SK-N-SH (cell line): ENCODE measurements at regions not wholly inside any gene's neighbourhood (a gene's known extent, or its start where the extent isn't known, plus 50 kb on each side); places are given as distances from the start of the nearest gene placed in this dataset.

Experiments used
- CTCF ChIA-PET: fragments of 300-600, 350-600 bp; formaldehyde crosslinking; extraction: SDS; loops from one replicate; lab custom pipeline; 2021; lab: Yijun Ruan, JAX
- POLR2A ChIA-PET: fragments of 350-600 bp; sonication (Branson Sonifier 250); formaldehyde crosslinking; extraction: SDS; loops from one replicate; lab custom pipeline; 2020; ENCODE audit warnings: antibody characterized with exemption, inconsistent platforms; lab: Yijun Ruan, JAX
- DNase-seq: peaks from one replicate; pipeline ENCODE4 v3.0.0; 2012
- H2AFZ ChIP-seq: fragments of 200-600 bp; sonication (generic); 2 replicates; pipeline ENCODE4 v1.8.1; 2016; ENCODE audit warnings: antibody characterized with exemption, mild to moderate bottlenecking, low read depth
- H3F3A ChIP-seq: fragments of 200-600 bp; sonication (generic); replicated peaks from 2 replicates; pipeline ENCODE3; 2016; ENCODE audit warnings: antibody characterized with exemption, mild to moderate bottlenecking; ENCODE audit not compliant: insufficient read depth
- H3K27ac ChIP-seq, 2 experiments: fragments of 200-500 bp in 1 of 2; fragments of 200-600 bp in 1 of 2; sonication (Bioruptor generic) in 1 of 2; sonication (generic), shearing (Covaris generic) in 1 of 2; 2 replicates each; pipeline versions ENCODE4 v1.5.1 to v1.6.1; 2014 to 2016; ENCODE audit warnings: low read depth in 2 of 2, inconsistent platforms in 1 of 2, low read length in 1 of 2, mild to moderate bottlenecking in 1 of 2, mixed read lengths in 1 of 2
- H3K27me3 ChIP-seq: fragments of 200-600 bp; sonication (generic), shearing (Covaris generic); 2 replicates; pipeline ENCODE4 v1.6.1; 2016; ENCODE audit warnings: mixed run types; ENCODE audit not compliant: insufficient read depth
- H3K36me3 ChIP-seq, 2 experiments: fragments of 200-500 bp in 1 of 2; fragments of 200-600 bp in 1 of 2; sonication (Bioruptor generic) in 1 of 2; sonication (generic) in 1 of 2; replicated peaks in 1 of 2; 2 replicates each; pipeline versions ENCODE3 to v1.5.1; 2014 to 2016; ENCODE audit warnings: low read length in 1 of 2, mild to moderate bottlenecking in 1 of 2; ENCODE audit not compliant: insufficient read depth in 2 of 2, control insufficient read depth in 1 of 2
- H3K4me1 ChIP-seq, 2 experiments: fragments of 200-500 bp in 1 of 2; fragments of 200-600 bp in 1 of 2; sonication (Bioruptor generic) in 1 of 2; sonication (generic), shearing (Covaris generic) in 1 of 2; 2 replicates each; pipeline versions ENCODE4 v1.5.1 to v1.6.1; 2014 to 2016; ENCODE audit warnings: low read depth in 1 of 2, low read length in 1 of 2, mixed run types in 1 of 2; ENCODE audit not compliant: insufficient read depth in 2 of 2, control insufficient read depth in 1 of 2
- H3K4me2 ChIP-seq: fragments of 200-600 bp; sonication (generic), shearing (Covaris generic); 2 replicates; pipeline ENCODE4 v1.6.1; 2017; ENCODE audit warnings: mixed run types
- H3K4me3 ChIP-seq, 2 experiments: fragments of 200-500 bp in 1 of 2; fragments of 200-600 bp in 1 of 2; sonication (Bioruptor generic) in 1 of 2; sonication (generic), shearing (Covaris generic) in 1 of 2; 2 replicates each; pipeline versions ENCODE4 v1.5.1 to v1.8.1; 2014 to 2016; ENCODE audit warnings: low read depth in 2 of 2, inconsistent platforms in 1 of 2, low read length in 1 of 2, mild to moderate bottlenecking in 1 of 2, mixed read lengths in 1 of 2, moderate library complexity in 1 of 2
- H3K79me2 ChIP-seq: fragments of 200-600 bp; sonication (generic); 2 replicates; pipeline ENCODE4 v1.8.1; 2017; ENCODE audit warnings: mild to moderate bottlenecking; ENCODE audit not compliant: insufficient read depth
- H3K9ac ChIP-seq: fragments of 200-600 bp; sonication (generic); 2 replicates; pipeline ENCODE4 v1.6.1; 2017; ENCODE audit warnings: mixed run types
- H3K9me2 ChIP-seq: fragments of 200-600 bp; sonication (generic); 2 replicates; pipeline ENCODE4 v1.6.1; 2017; ENCODE audit warnings: mixed run types
- H3K9me3 ChIP-seq: fragments of 200-600 bp; sonication (generic); 2 replicates; pipeline ENCODE4 v1.6.1; 2017; ENCODE audit warnings: mixed run types, mild to moderate bottlenecking, moderate library complexity
- H4K20me1 ChIP-seq: fragments of 200-600 bp; sonication (generic); 2 replicates; pipeline ENCODE4 v1.6.1; 2017; ENCODE audit warnings: mild to moderate bottlenecking, mixed run types; ENCODE audit not compliant: insufficient read depth
- CHD2 ChIP-seq: fragments of 150-350 bp; IDR thresholded peaks from 2 replicates; pipeline ENCODE4 v1.6.1; 2018; ENCODE audit warnings: low read length; ENCODE audit not compliant: partially characterized antibody
- ELF1 ChIP-seq: IDR thresholded peaks from 2 replicates; pipeline ENCODE4 v1.4.0; 2012
- EP300 ChIP-seq, 2 experiments: IDR thresholded peaks; 2 replicates each; pipeline versions ENCODE4 v1.4.0 to v1.6.1; 2012; ENCODE audit warnings: borderline replicate concordance in 1 of 2, low read depth in 1 of 2, low read length in 1 of 2
- EZH2phosphoT487 ChIP-seq: fragments of 200-600 bp; sonication (generic); IDR thresholded peaks from 2 replicates; pipeline ENCODE4 v1.6.1; 2017; ENCODE audit warnings: low read depth, mixed run types, mild to moderate bottlenecking, antibody characterized with exemption, moderate library complexity, borderline replicate concordance
- FOSL2 ChIP-seq: IDR thresholded peaks from 2 replicates; pipeline ENCODE4 v1.4.0; 2012; ENCODE audit warnings: low read depth, mild to moderate bottlenecking, moderate library complexity, borderline replicate concordance
- FOXJ3 ChIP-seq: sonication (generic); formaldehyde crosslinking; IDR thresholded peaks from 2 replicates; pipeline ENCODE4 v1.5.1; 2020; ENCODE audit warnings: mild to moderate bottlenecking, missing genetic modification reagents
- FOXM1 ChIP-seq: IDR thresholded peaks from 2 replicates; pipeline ENCODE4 v1.4.0; 2012; ENCODE audit warnings: low read depth, mild to moderate bottlenecking
- GABPA ChIP-seq: IDR thresholded peaks from 2 replicates; pipeline ENCODE4 v1.4.0; 2012; ENCODE audit warnings: low read depth, mild to moderate bottlenecking
- JUND ChIP-seq: IDR thresholded peaks from 2 replicates; pipeline ENCODE4 v1.4.0; 2012
- MEF2A ChIP-seq: IDR thresholded peaks from 2 replicates; pipeline ENCODE4 v1.4.0; 2012; ENCODE audit warnings: low read depth, borderline replicate concordance
- MXI1 ChIP-seq: IDR thresholded peaks from 2 replicates; pipeline ENCODE4 v1.6.1; 2012; ENCODE audit warnings: mild to moderate bottlenecking, low read depth, low read length, improper control_type of control experiment
- POLR2AphosphoS5 ChIP-seq: IDR thresholded peaks from 2 replicates; pipeline ENCODE4 v1.6.1; 2012; ENCODE audit warnings: low read depth, low read length
- RAD21 ChIP-seq: IDR thresholded peaks from 2 replicates; pipeline ENCODE4 v1.6.1; 2012; ENCODE audit warnings: mild to moderate bottlenecking, low read length
- RFX5 ChIP-seq: IDR thresholded peaks from 2 replicates; pipeline ENCODE4 v1.6.1; 2012; ENCODE audit warnings: mild to moderate bottlenecking, improper control_type of control experiment, low read length
- SIN3A ChIP-seq: IDR thresholded peaks from 2 replicates; pipeline ENCODE4 v1.6.1; 2012; ENCODE audit warnings: low read depth, mild to moderate bottlenecking, low read length, moderate library complexity, borderline replicate concordance
- SMC3 ChIP-seq: IDR thresholded peaks from 2 replicates; pipeline ENCODE4 v1.6.1; 2012; ENCODE audit warnings: low read depth, low read length, improper control_type of control experiment
- TAF1 ChIP-seq: IDR thresholded peaks from 2 replicates; pipeline ENCODE4 v1.6.1; 2012; ENCODE audit warnings: low read depth, mild to moderate bottlenecking, low read length, moderate library complexity, borderline replicate concordance
- TCF12 ChIP-seq: IDR thresholded peaks from 2 replicates; pipeline ENCODE4 v1.4.0; 2012
- TEAD4 ChIP-seq: IDR thresholded peaks from 2 replicates; pipeline ENCODE4 v1.4.0; 2012; ENCODE audit warnings: mild to moderate bottlenecking, borderline replicate concordance; ENCODE audit not compliant: insufficient read depth
- USF1 ChIP-seq: IDR thresholded peaks from 2 replicates; pipeline ENCODE4 v1.4.0; 2012; ENCODE audit warnings: low read depth, borderline replicate concordance
- USF2 ChIP-seq: fragments of 150-350 bp; IDR thresholded peaks from 2 replicates; pipeline ENCODE4 v1.6.1; 2017; ENCODE audit warnings: antibody characterized with exemption, low read length, low read depth, borderline replicate concordance
- YY1 ChIP-seq: IDR thresholded peaks from 2 replicates; pipeline ENCODE4 v1.4.0; 2012; ENCODE audit warnings: low read depth, mild to moderate bottlenecking
- WGBS: methylation state at CpG from one replicate; pipeline ENCODE4 v1.1.6; 2017; ENCODE audit warnings: low lambda C conversion rate; 5-methylcytosine and 5-hydroxymethylcytosine counted together
- TF ChIP-seq, protein P1 (sequence below): IDR thresholded peaks from 2 replicates; pipeline ENCODE4; 2012
- TF ChIP-seq, protein P2 (sequence below): IDR thresholded peaks from 2 replicates; pipeline ENCODE4 v1.4.0; 2012; ENCODE audit warnings: low read depth
- TF ChIP-seq, protein P3 (sequence below): fragments of 150-350 bp; IDR thresholded peaks from 2 replicates; pipeline ENCODE4 v1.6.1; 2016; ENCODE audit warnings: mild to moderate bottlenecking, low read depth, low read length

DNA sequence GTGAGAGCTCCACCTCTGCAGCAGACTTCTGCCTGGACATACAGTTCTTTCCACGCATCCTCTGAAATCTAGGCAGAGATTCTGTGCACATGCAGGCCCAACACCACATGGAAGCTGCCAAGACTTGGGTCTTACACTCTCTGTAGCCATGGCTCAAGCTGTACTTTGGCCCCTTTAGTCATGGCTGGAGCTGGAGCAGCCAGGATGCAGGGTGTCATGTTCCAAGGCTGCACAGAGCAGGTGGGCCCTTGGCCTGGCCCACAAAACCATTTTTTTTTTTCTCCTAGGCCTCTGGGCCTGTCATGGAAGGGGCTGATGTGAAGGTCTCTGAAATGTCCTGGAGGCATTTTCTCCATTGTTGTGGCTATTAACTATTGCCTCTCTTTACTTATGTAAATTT, 990.5 kb upstream of the ADGRL3 start:
- ChIA-PET CTCF (no interaction called here), POLR2A (no interaction called here)
- no peak overlapping the region for H3K4me3 ChIP-seq
- no peaks in the 10 kb centered on the region for H3K36me3 ChIP-seq
- no peaks in the 10 kb centered on the region for H3K79me2 ChIP-seq
- no peak for DNase-seq
- H3K9me3 ChIP-seq: no peaks in the 10 kb centered on the region
- H3K4me1 ChIP-seq: no peaks in the 10 kb centered on the region
- no peak for TF ChIP-seq USF1
- no peak for TF ChIP-seq RFX5
- TF ChIP-seq EP300 (IDR thresholded peaks at IDR 0.05; ENCODE audit: borderline replicate concordance in 1 of 2, low read depth in 1 of 2, low read length in 1 of 2): no peak
- TF ChIP-seq, protein P1, sequence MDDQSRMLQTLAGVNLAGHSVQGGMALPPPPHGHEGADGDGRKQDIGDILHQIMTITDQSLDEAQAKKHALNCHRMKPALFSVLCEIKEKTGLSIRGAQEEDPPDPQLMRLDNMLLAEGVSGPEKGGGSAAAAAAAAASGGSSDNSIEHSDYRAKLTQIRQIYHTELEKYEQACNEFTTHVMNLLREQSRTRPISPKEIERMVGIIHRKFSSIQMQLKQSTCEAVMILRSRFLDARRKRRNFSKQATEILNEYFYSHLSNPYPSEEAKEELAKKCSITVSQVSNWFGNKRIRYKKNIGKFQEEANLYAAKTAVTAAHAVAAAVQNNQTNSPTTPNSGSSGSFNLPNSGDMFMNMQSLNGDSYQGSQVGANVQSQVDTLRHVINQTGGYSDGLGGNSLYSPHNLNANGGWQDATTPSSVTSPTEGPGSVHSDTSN: no peak
- TF ChIP-seq, protein P2, sequence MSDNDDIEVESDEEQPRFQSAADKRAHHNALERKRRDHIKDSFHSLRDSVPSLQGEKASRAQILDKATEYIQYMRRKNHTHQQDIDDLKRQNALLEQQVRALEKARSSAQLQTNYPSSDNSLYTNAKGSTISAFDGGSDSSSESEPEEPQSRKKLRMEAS: no peak
- no peak for TF ChIP-seq SMC3
- TF ChIP-seq JUND: no peak
- no peak for TF ChIP-seq ELF1
- TF ChIP-seq TCF12: no peak
- TF ChIP-seq MXI1: no peak
- TF ChIP-seq MEF2A: no peak
- no peak for TF ChIP-seq GABPA
- no peak for TF ChIP-seq USF2
- TF ChIP-seq FOXJ3 (CRISPR knock-in tag): no peak
- no peak for TF ChIP-seq SIN3A
- TF ChIP-seq YY1: no peak
- TF ChIP-seq FOXM1: no peak
- no peak for TF ChIP-seq FOSL2
- TF ChIP-seq POLR2AphosphoS5: no peak
- no peak overlapping the region for H3K9ac ChIP-seq
- 0% methylated on average over 1 of the region's 1 CpG for WGBS
- H3K4me2 ChIP-seq: no peak overlapping the region
- no peaks in the 10 kb centered on the region for H3K27me3 ChIP-seq
- H2AFZ ChIP-seq: no peak overlapping the region
- H3F3A ChIP-seq: no peaks in the 10 kb centered on the region
- no peaks in the 10 kb centered on the region for H4K20me1 ChIP-seq
- H3K27ac ChIP-seq: no peak overlapping the region
- peaks cover 4% of the 10 kb centered on the region; the same call in 1 of the 2 replicates for H3K9me2 ChIP-seq

- Histone ChIP-seq H3K9ac (no peak overlapping the region), H3K27me3 (no peaks in the 10 kb centered on the region), H3K9me2 (no peaks in the 10 kb centered on the region), H3K36me3 (no peaks in the 10 kb centered on the region), H2AFZ (no peak overlapping the region), H3K4me1 (no peaks in the 10 kb centered on the region), H3K9me3 (no peaks in the 10 kb centered on the region), H3F3A (no peaks in the 10 kb centered on the region), H3K4me3 (no peak overlapping the region), H3K79me2 (no peaks in the 10 kb centered on the region), H3K27ac (no peak overlapping the region), H3K4me2 (no peak overlapping the region), H4K20me1 (no peaks in the 10 kb centered on the region)
- ChIA-PET POLR2A (no interaction called here), CTCF (interaction anchor here (1.0 kb wide), 1 partner anchor 15 kb away, joined by 4 read pairs; no protein-coding TSS in a partner anchor)
- WGBS: 93% methylated on average over 2 of the region's 2 CpGs
- DNase-seq: no peak
- TF ChIP-seq RAD21 (no peak), ELF1 (no peak), CHD2 (no peak), FOXM1 (no peak), TEAD4 (no peak), TAF1 (no peak), USF1 (no peak), RFX5 (no peak), EZH2phosphoT487 (no peak)
- TF ChIP-seq, protein P3, sequence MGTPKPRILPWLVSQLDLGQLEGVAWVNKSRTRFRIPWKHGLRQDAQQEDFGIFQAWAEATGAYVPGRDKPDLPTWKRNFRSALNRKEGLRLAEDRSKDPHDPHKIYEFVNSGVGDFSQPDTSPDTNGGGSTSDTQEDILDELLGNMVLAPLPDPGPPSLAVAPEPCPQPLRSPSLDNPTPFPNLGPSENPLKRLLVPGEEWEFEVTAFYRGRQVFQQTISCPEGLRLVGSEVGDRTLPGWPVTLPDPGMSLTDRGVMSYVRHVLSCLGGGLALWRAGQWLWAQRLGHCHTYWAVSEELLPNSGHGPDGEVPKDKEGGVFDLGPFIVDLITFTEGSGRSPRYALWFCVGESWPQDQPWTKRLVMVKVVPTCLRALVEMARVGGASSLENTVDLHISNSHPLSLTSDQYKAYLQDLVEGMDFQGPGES: no peak
These were observed 984.2 kb upstream of the ADGRL3 start for GRCh38 chr4:60215906-60216305.
